ENCODE measurements at regions not wholly inside any gene's neighbourhood (a gene's known extent, or its start where the extent isn't known, plus 50 kb on each side); places are given as distances from the start of the nearest gene placed in this dataset.
"Not testable (repeated sequence)": the region's sequence is repeated elsewhere in the genome, so short reads cannot be mapped to it uniquely, and the experiment has no call there.

- no peak for DNase-seq (ENCODE audit: low read depth in 2 of 2)
These were observed 283.8 kb downstream of the GATA3 start for GRCh38 chr10:8338177-8338766.

- DNase-seq (ENCODE audit: low read depth in 2 of 2), result no peak
These were observed 290.3 kb downstream of the GATA3 start for GRCh38 chr10:8344756-8345155.

GRCh38 chr10:8346861-8347260 lies 292.4 kb downstream of the GATA3 start:
- DNase-seq (ENCODE audit: low read depth in 2 of 2), result no peak

- DNase-seq (ENCODE audit: low read depth in 2 of 2), result not testable (repeated sequence)
These were observed 293.1 kb downstream of the GATA3 start for GRCh38 chr10:8347614-8348013.

- no peak for DNase-seq (ENCODE audit: low read depth in 2 of 2)
These were observed 295.2 kb downstream of the GATA3 start for GRCh38 chr10:8349610-8350249.

GRCh38 chr10:8350250-8350967 lies 295.9 kb downstream of the GATA3 start:
- no peak for DNase-seq (ENCODE audit: low read depth in 2 of 2)

GRCh38 chr10:8352171-8353075 lies 297.9 kb downstream of the GATA3 start:
- no peak for DNase-seq (ENCODE audit: low read depth in 2 of 2)

- no peak for DNase-seq (ENCODE audit: low read depth in 2 of 2)
These were observed 301.8 kb downstream of the GATA3 start for GRCh38 chr10:8356283-8356682.

GRCh38 chr10:8359467-8359866 lies 305.0 kb downstream of the GATA3 start:
- DNase-seq (ENCODE audit: low read depth in 2 of 2), result no peak

GRCh38 chr10:8360365-8360764 lies 305.9 kb downstream of the GATA3 start:
- no peak for DNase-seq (ENCODE audit: low read depth in 2 of 2)

GRCh38 chr10:8360814-8361509 lies 306.5 kb downstream of the GATA3 start:
- DNase-seq (ENCODE audit: low read depth in 2 of 2), result no peak

- DNase-seq (ENCODE audit: low read depth in 2 of 2), result no peak
These were observed 307.0 kb downstream of the GATA3 start for GRCh38 chr10:8361510-8361844.

GRCh38 chr10:8365935-8366911 lies 311.7 kb downstream of the GATA3 start:
- DNase-seq (ENCODE audit: low read depth in 2 of 2), result peak; percentile 29 to 39

- DNase-seq (ENCODE audit: low read depth in 2 of 2), result not testable (repeated sequence)
These were observed 313.4 kb downstream of the GATA3 start for GRCh38 chr10:8367672-8368411.

- DNase-seq (ENCODE audit: low read depth in 2 of 2), result peak in 1 of 2 donors; percentile 4
These were observed 315.2 kb downstream of the GATA3 start for GRCh38 chr10:8369666-8370065.

GRCh38 chr10:8374334-8374733 lies 319.8 kb downstream of the GATA3 start:
- DNase-seq (ENCODE audit: low read depth in 2 of 2), result no peak

- DNase-seq (ENCODE audit: low read depth in 2 of 2), result no peak
These were observed 320.6 kb downstream of the GATA3 start for GRCh38 chr10:8375137-8375536.

- no peak for DNase-seq (ENCODE audit: low read depth in 2 of 2)
These were observed 323.9 kb downstream of the GATA3 start for GRCh38 chr10:8378198-8378983.
